DMS114 treated with DMSO at 0.1 percent for 48 hours (cell line): ENCODE measurements at regions not wholly inside any gene's neighbourhood (a gene's known extent, or its start where the extent isn't known, plus 50 kb on each side); places are given as distances from the start of the nearest gene placed in this dataset.
"Not testable (repeated sequence)": the region's sequence is repeated elsewhere in the genome, so short reads cannot be mapped to it uniquely, and the experiment has no call there.

Source experiments
- DNase-seq: peaks from one replicate; lab custom pipeline; 2025; ENCODE audit not compliant: unreplicated experiment; lab: John Stamatoyannopoulos, UW

GRCh38 chr9:42239445-42240260 lies 56.2 kb downstream of the SPATA31A6 start:
- not testable (repeated sequence) for DNase-seq

- DNase-seq, result not testable (repeated sequence)
Observed at GRCh38 chr9:42240261-42240579, 56.8 kb downstream of the SPATA31A6 start.

GRCh38 chr9:42243211-42243610 lies 59.8 kb downstream of the SPATA31A6 start:
- not testable (repeated sequence) for DNase-seq

- not testable (repeated sequence) for DNase-seq
Observed at GRCh38 chr9:42243822-42244221, 60.4 kb downstream of the SPATA31A6 start.

- not testable (repeated sequence) for DNase-seq
Observed at GRCh38 chr9:42268729-42269128, 85.3 kb downstream of the SPATA31A6 start.

- DNase-seq, result not testable (repeated sequence)
Observed at GRCh38 chr9:42269171-42269570, 85.7 kb downstream of the SPATA31A6 start.

GRCh38 chr9:42273191-42273590 lies 89.7 kb downstream of the SPATA31A6 start:
- DNase-seq, result not testable (repeated sequence)

- DNase-seq, result no peak
Observed at GRCh38 chr9:42275141-42275540, 91.7 kb downstream of the SPATA31A6 start.

- DNase-seq, result not testable (repeated sequence)
Observed at GRCh38 chr9:42282531-42283178, 99.2 kb downstream of the SPATA31A6 start.

- DNase-seq, result not testable (repeated sequence)
Observed at GRCh38 chr9:42283179-42283543, 99.7 kb downstream of the SPATA31A6 start.

- DNase-seq, result not testable (repeated sequence)
Observed at GRCh38 chr9:42286145-42286845, 102.8 kb downstream of the SPATA31A6 start.

GRCh38 chr9:42288002-42288864 lies 104.8 kb downstream of the SPATA31A6 start:
- not testable (repeated sequence) for DNase-seq

GRCh38 chr9:42288865-42289229 lies 105.4 kb downstream of the SPATA31A6 start:
- DNase-seq, result not testable (repeated sequence)

GRCh38 chr9:42300124-42300523 lies 116.7 kb downstream of the SPATA31A6 start:
- DNase-seq, result not testable (repeated sequence)

- DNase-seq, result not testable (repeated sequence)
Observed at GRCh38 chr9:42306625-42307024, 123.2 kb downstream of the SPATA31A6 start.

- DNase-seq, result not testable (repeated sequence)
Observed at GRCh38 chr9:42307449-42307848, 124.0 kb downstream of the SPATA31A6 start.

- not testable (repeated sequence) for DNase-seq
Observed at GRCh38 chr9:42310972-42311371, 127.5 kb downstream of the SPATA31A6 start.

GRCh38 chr9:42316026-42316425 lies 132.6 kb downstream of the SPATA31A6 start:
- DNase-seq, result not testable (repeated sequence)

- DNase-seq, result not testable (repeated sequence)
Observed at GRCh38 chr9:42317677-42318076, 134.2 kb downstream of the SPATA31A6 start.

GRCh38 chr9:42323084-42323809 lies 139.8 kb downstream of the SPATA31A6 start:
- DNase-seq, result not testable (repeated sequence)
